HEK293 (cell line): ENCODE measurements at regions not wholly inside any gene's neighbourhood (a gene's known extent, or its start where the extent isn't known, plus 50 kb on each side); places are given as distances from the start of the nearest gene placed in this dataset.

Experiments used
- BCL11A ChIP-seq: fragments of 450-650 bp; formaldehyde crosslinking; IDR thresholded peaks from 2 replicates; pipeline ENCODE4 v1.5.1; 2016; ENCODE audit warnings: low read depth, missing biosample characterization, missing genetic modification characterization
- HOXC10 ChIP-seq: sonication (generic); formaldehyde crosslinking; IDR thresholded peaks from 2 replicates; pipeline ENCODE4 v1.8.1; 2023; ENCODE audit warnings: mild to moderate bottlenecking, missing genetic modification reagents
- KLF10 ChIP-seq: fragments of 450-650 bp; IDR thresholded peaks from 2 replicates; pipeline ENCODE4 v1.5.1; 2018; ENCODE audit warnings: missing biosample characterization, mild to moderate bottlenecking, missing genetic modification characterization
- MYNN ChIP-seq: fragments of 450-650 bp; formaldehyde crosslinking; IDR thresholded peaks from 2 replicates; pipeline ENCODE4 v1.5.1; 2016; ENCODE audit warnings: missing biosample characterization, missing genetic modification characterization, borderline replicate concordance
- REPIN1 ChIP-seq: fragments of 450-650 bp; formaldehyde crosslinking; IDR thresholded peaks from 2 replicates; pipeline ENCODE4 v1.5.1; 2017; ENCODE audit warnings: missing biosample characterization, missing genetic modification characterization, low read depth
- SP3 ChIP-seq: fragments of 450-650 bp; formaldehyde crosslinking; IDR thresholded peaks from 2 replicates; pipeline ENCODE4 v1.5.1; 2016; ENCODE audit warnings: missing biosample characterization, missing genetic modification characterization
- ZBTB7A ChIP-seq: fragments of 450-650 bp; formaldehyde crosslinking; IDR thresholded peaks from 2 replicates; pipeline ENCODE4 v1.5.1; 2016; ENCODE audit warnings: low read depth, missing biosample characterization, missing genetic modification characterization
- ZNF10 ChIP-seq: fragments of 450-650 bp; formaldehyde crosslinking; IDR thresholded peaks from 2 replicates; pipeline ENCODE4 v1.5.1; 2017; ENCODE audit warnings: missing biosample characterization, missing genetic modification characterization
- ZNF132 ChIP-seq: fragments of 450-650 bp; formaldehyde crosslinking; IDR thresholded peaks from 2 replicates; pipeline ENCODE4 v1.5.1; 2017; ENCODE audit warnings: missing biosample characterization, missing genetic modification characterization, borderline replicate concordance
- ZNF140 ChIP-seq: fragments of 450-650 bp; formaldehyde crosslinking; IDR thresholded peaks from 2 replicates; pipeline ENCODE4 v1.5.1; 2016; ENCODE audit warnings: missing biosample characterization, missing genetic modification characterization
- ZNF157 ChIP-seq: fragments of 450-650 bp; formaldehyde crosslinking; IDR thresholded peaks from 2 replicates; pipeline ENCODE4 v1.5.1; 2016; ENCODE audit warnings: missing biosample characterization, missing genetic modification characterization
- ZNF19 ChIP-seq: fragments of 450-650 bp; formaldehyde crosslinking; IDR thresholded peaks from 2 replicates; pipeline ENCODE4; 2016; ENCODE audit warnings: missing biosample characterization, missing genetic modification characterization, low read depth
- ZNF214 ChIP-seq: fragments of 450-650 bp; formaldehyde crosslinking; IDR thresholded peaks from 2 replicates; pipeline ENCODE4 v1.5.1; 2017; ENCODE audit warnings: missing biosample characterization, mild to moderate bottlenecking, missing genetic modification characterization, borderline replicate concordance
- ZNF24 ChIP-seq: fragments of 450-650 bp; formaldehyde crosslinking; IDR thresholded peaks from 2 replicates; pipeline ENCODE4 v1.5.1; 2016; ENCODE audit warnings: missing biosample characterization, missing genetic modification characterization
- ZNF366 ChIP-seq: fragments of 450-650 bp; formaldehyde crosslinking; conservative IDR thresholded peaks from 2 replicates; pipeline ENCODE4 v1.5.1; 2016; ENCODE audit warnings: missing biosample characterization, missing genetic modification characterization
- ZNF426 ChIP-seq: fragments of 450-650 bp; formaldehyde crosslinking; IDR thresholded peaks from 2 replicates; pipeline ENCODE4 v1.5.1; 2017; ENCODE audit warnings: missing biosample characterization, missing genetic modification characterization, mild to moderate bottlenecking, inconsistent platforms, moderate library complexity
- ZNF473 ChIP-seq: fragments of 450-650 bp; formaldehyde crosslinking; IDR thresholded peaks from 2 replicates; pipeline ENCODE4 v1.5.1; 2017; ENCODE audit warnings: missing biosample characterization, missing genetic modification characterization
- ZNF555 ChIP-seq: fragments of 450-650 bp; formaldehyde crosslinking; conservative IDR thresholded peaks from 2 replicates; pipeline ENCODE4 v1.5.1; 2017; ENCODE audit warnings: missing biosample characterization, mild to moderate bottlenecking, missing genetic modification characterization, inconsistent platforms
- ZNF600 ChIP-seq: fragments of 450-650 bp; formaldehyde crosslinking; IDR thresholded peaks from 2 replicates; pipeline ENCODE4 v1.5.1; 2016; ENCODE audit warnings: missing biosample characterization, missing genetic modification characterization
- ZNF747 ChIP-seq: fragments of 450-650 bp; formaldehyde crosslinking; IDR thresholded peaks from 2 replicates; pipeline ENCODE4 v1.5.1; 2016; ENCODE audit warnings: missing biosample characterization, missing genetic modification characterization
- ZNF777 ChIP-seq: fragments of 450-650 bp; formaldehyde crosslinking; IDR thresholded peaks from 2 replicates; pipeline ENCODE4 v1.5.1; 2017; ENCODE audit warnings: missing biosample characterization, missing genetic modification characterization, borderline replicate concordance
- ZNF843 ChIP-seq: fragments of 450-650 bp; formaldehyde crosslinking; IDR thresholded peaks from 2 replicates; pipeline ENCODE4 v1.5.1; 2016; ENCODE audit warnings: missing biosample characterization, missing genetic modification characterization
- TF ChIP-seq, protein P1 (sequence below): fragments of 450-650 bp; formaldehyde crosslinking; IDR thresholded peaks from 2 replicates; pipeline ENCODE4 v1.5.0; 2017; ENCODE audit warnings: missing biosample characterization, missing genetic modification characterization, borderline replicate concordance
- TF ChIP-seq, protein P2 (sequence below): fragments of 450-650 bp; formaldehyde crosslinking; IDR thresholded peaks from 2 replicates; pipeline ENCODE4 v1.5.1; 2016; ENCODE audit warnings: missing biosample characterization, missing genetic modification characterization
- TF ChIP-seq, protein P3 (sequence below): fragments of 450-650 bp; formaldehyde crosslinking; IDR thresholded peaks from 2 replicates; pipeline ENCODE4 v1.5.1; 2017; ENCODE audit warnings: missing biosample characterization, missing genetic modification characterization
- TF ChIP-seq, protein P4 (sequence below): fragments of 450-650 bp; formaldehyde crosslinking; IDR thresholded peaks from 2 replicates; pipeline ENCODE4 v1.5.1; 2017; ENCODE audit warnings: missing biosample characterization, missing genetic modification characterization
- TF ChIP-seq, protein P5 (sequence below): fragments of 450-650 bp; formaldehyde crosslinking; IDR thresholded peaks from 2 replicates; pipeline ENCODE4; 2016; ENCODE audit warnings: missing biosample characterization, missing genetic modification characterization
- TF ChIP-seq, protein P6 (sequence below): sonication (generic); formaldehyde crosslinking; IDR thresholded peaks from 2 replicates; pipeline ENCODE4 v1.8.1; 2022; ENCODE audit warnings: mild to moderate bottlenecking, moderate library complexity, missing genetic modification reagents
- TF ChIP-seq, protein P7 (sequence below): fragments of 450-650 bp; formaldehyde crosslinking; IDR thresholded peaks from 2 replicates; pipeline ENCODE4 v1.5.1; 2016; ENCODE audit warnings: missing biosample characterization, missing genetic modification characterization

DNA sequence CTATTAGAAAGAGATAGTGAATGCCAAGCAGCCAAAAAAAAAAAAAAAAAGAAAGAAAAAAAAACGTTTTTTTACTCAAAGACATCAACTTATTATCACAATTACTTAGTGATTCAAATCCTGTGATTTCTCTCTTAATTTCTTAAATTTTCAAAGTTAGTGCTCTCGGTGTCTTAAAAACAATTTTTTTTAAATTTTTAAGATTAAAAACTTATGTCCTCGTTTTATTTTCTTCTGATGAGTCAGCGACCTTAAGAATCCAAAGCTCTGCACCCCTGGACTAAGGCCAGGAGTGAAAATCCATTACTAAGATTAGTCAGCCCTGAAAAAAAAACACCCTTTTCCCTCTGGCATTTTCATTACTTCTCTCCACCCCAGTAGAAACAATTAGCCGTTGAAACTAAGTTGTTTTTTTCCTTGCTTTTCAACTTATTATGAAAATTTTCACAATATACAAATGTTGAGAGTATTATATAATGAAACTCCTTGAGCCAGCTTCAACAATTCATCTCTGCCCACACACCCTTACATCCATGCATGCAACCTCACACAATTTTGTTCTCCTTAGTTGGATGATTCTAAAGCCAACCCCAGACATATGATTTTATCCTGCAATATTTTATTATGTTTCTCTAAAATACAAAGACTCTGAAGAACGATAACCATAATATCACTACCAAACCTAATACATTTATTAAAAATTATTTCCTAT is 85.6 kb upstream of the CARMIL1 start (continued):
- no peak for TF ChIP-seq ZNF555 (tag by site-specific recombination)
- TF ChIP-seq, protein P1, sequence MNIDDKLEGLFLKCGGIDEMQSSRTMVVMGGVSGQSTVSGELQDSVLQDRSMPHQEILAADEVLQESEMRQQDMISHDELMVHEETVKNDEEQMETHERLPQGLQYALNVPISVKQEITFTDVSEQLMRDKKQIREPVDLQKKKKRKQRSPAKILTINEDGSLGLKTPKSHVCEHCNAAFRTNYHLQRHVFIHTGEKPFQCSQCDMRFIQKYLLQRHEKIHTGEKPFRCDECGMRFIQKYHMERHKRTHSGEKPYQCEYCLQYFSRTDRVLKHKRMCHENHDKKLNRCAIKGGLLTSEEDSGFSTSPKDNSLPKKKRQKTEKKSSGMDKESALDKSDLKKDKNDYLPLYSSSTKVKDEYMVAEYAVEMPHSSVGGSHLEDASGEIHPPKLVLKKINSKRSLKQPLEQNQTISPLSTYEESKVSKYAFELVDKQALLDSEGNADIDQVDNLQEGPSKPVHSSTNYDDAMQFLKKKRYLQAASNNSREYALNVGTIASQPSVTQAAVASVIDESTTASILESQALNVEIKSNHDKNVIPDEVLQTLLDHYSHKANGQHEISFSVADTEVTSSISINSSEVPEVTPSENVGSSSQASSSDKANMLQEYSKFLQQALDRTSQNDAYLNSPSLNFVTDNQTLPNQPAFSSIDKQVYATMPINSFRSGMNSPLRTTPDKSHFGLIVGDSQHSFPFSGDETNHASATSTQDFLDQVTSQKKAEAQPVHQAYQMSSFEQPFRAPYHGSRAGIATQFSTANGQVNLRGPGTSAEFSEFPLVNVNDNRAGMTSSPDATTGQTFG (tag by site-specific recombination): no peak
- TF ChIP-seq ZNF747 (tag by site-specific recombination): no peak
- no peak for TF ChIP-seq HOXC10 (CRISPR knock-in tag)
- TF ChIP-seq ZBTB7A: no peak
- no peak for TF ChIP-seq ZNF426 (tag by site-specific recombination)
- TF ChIP-seq REPIN1 (tag by site-specific recombination): no peak
- no peak for TF ChIP-seq ZNF140 (tag by site-specific recombination)
- TF ChIP-seq ZNF600: no peak
- no peak for TF ChIP-seq SP3 (tag by site-specific recombination)
- TF ChIP-seq ZNF473 (tag by site-specific recombination): no peak
- TF ChIP-seq ZNF157 (tag by site-specific recombination): no peak
- peak; percentile 17; the same call in 1 of the 2 replicates for TF ChIP-seq KLF10 (tag by site-specific recombination)
- TF ChIP-seq, protein P2, sequence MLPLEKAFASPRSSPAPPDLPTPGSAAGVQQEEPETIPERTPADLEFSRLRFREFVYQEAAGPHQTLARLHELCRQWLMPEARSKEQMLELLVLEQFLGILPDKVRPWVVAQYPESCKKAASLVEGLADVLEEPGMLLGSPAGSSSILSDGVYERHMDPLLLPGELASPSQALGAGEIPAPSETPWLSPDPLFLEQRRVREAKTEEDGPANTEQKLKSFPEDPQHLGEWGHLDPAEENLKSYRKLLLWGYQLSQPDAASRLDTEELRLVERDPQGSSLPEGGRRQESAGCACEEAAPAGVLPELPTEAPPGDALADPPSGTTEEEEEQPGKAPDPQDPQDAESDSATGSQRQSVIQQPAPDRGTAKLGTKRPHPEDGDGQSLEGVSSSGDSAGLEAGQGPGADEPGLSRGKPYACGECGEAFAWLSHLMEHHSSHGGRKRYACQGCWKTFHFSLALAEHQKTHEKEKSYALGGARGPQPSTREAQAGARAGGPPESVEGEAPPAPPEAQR (tag by site-specific recombination): no peak
- no peak for TF ChIP-seq ZNF19 (tag by site-specific recombination)
- no peak for TF ChIP-seq MYNN (tag by site-specific recombination)
- TF ChIP-seq ZNF214 (tag by site-specific recombination): no peak
- TF ChIP-seq ZNF10 (tag by site-specific recombination): peak; percentile 90
- TF ChIP-seq, protein P3, sequence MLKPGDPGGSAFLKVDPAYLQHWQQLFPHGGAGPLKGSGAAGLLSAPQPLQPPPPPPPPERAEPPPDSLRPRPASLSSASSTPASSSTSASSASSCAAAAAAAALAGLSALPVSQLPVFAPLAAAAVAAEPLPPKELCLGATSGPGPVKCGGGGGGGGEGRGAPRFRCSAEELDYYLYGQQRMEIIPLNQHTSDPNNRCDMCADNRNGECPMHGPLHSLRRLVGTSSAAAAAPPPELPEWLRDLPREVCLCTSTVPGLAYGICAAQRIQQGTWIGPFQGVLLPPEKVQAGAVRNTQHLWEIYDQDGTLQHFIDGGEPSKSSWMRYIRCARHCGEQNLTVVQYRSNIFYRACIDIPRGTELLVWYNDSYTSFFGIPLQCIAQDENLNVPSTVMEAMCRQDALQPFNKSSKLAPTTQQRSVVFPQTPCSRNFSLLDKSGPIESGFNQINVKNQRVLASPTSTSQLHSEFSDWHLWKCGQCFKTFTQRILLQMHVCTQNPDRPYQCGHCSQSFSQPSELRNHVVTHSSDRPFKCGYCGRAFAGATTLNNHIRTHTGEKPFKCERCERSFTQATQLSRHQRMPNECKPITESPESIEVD: peak; percentile 95
- TF ChIP-seq ZNF132 (tag by site-specific recombination): no peak
- TF ChIP-seq, protein P4, sequence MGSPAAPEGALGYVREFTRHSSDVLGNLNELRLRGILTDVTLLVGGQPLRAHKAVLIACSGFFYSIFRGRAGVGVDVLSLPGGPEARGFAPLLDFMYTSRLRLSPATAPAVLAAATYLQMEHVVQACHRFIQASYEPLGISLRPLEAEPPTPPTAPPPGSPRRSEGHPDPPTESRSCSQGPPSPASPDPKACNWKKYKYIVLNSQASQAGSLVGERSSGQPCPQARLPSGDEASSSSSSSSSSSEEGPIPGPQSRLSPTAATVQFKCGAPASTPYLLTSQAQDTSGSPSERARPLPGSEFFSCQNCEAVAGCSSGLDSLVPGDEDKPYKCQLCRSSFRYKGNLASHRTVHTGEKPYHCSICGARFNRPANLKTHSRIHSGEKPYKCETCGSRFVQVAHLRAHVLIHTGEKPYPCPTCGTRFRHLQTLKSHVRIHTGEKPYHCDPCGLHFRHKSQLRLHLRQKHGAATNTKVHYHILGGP (tag by site-specific recombination): no peak
- TF ChIP-seq ZNF366 (tag by site-specific recombination): 0 out of 2 replicates have a peak, but pooled peaks have one; percentile 45
- TF ChIP-seq, protein P5, sequence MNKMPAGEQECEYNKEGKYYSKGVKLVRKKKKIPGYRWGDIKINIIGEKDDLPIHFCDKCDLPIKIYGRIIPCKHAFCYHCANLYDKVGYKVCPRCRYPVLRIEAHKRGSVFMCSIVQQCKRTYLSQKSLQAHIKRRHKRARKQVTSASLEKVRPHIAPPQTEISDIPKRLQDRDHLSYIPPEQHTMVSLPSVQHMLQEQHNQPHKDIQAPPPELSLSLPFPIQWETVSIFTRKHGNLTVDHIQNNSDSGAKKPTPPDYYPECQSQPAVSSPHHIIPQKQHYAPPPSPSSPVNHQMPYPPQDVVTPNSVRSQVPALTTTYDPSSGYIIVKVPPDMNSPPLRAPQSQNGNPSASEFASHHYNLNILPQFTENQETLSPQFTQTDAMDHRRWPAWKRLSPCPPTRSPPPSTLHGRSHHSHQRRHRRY (tag by site-specific recombination): no peak
- TF ChIP-seq ZNF24: no peak
- TF ChIP-seq, protein P6, sequence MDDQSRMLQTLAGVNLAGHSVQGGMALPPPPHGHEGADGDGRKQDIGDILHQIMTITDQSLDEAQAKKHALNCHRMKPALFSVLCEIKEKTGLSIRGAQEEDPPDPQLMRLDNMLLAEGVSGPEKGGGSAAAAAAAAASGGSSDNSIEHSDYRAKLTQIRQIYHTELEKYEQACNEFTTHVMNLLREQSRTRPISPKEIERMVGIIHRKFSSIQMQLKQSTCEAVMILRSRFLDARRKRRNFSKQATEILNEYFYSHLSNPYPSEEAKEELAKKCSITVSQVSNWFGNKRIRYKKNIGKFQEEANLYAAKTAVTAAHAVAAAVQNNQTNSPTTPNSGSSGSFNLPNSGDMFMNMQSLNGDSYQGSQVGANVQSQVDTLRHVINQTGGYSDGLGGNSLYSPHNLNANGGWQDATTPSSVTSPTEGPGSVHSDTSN (CRISPR knock-in tag): no peak
- no peak for TF ChIP-seq ZNF777 (tag by site-specific recombination)
- TF ChIP-seq ZNF843 (tag by site-specific recombination): no peak
- no peak for TF ChIP-seq BCL11A (tag by site-specific recombination)
- TF ChIP-seq, protein P7, sequence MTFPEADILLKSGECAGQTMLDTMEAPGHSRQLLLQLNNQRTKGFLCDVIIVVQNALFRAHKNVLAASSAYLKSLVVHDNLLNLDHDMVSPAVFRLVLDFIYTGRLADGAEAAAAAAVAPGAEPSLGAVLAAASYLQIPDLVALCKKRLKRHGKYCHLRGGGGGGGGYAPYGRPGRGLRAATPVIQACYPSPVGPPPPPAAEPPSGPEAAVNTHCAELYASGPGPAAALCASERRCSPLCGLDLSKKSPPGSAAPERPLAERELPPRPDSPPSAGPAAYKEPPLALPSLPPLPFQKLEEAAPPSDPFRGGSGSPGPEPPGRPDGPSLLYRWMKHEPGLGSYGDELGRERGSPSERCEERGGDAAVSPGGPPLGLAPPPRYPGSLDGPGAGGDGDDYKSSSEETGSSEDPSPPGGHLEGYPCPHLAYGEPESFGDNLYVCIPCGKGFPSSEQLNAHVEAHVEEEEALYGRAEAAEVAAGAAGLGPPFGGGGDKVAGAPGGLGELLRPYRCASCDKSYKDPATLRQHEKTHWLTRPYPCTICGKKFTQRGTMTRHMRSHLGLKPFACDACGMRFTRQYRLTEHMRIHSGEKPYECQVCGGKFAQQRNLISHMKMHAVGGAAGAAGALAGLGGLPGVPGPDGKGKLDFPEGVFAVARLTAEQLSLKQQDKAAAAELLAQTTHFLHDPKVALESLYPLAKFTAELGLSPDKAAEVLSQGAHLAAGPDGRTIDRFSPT (tag by site-specific recombination): no peak
